ENCODE measurements at regions not wholly inside any gene's neighbourhood (a gene's known extent, or its start where the extent isn't known, plus 50 kb on each side); places are given as distances from the start of the nearest gene placed in this dataset.

DNA sequence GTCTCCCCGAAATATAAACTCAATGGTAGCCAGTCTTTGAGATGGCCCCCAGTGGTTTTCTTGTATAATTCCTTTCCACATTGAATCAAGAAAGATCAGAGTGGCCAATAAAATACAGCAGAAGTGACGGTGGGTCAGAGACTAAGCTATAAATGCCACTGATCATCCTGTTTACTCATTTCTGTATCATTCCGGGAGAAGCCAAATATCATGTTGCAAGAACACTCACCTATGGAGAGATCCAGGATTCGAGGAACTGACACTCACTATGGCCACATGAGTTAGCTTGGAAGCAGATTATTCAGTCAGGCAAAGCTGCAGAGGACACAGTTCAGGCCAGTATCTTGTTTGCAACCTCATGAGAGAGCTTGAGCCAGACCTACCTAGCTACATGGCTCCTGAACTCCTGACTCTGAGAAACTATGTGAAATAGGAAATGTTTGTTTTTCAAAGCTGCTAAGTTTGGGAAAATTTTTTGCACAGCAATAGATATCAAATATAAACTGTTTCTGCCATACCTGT is 132.4 kb upstream of the ADGRF1 start:
- TF ChIP-seq POLR2AphosphoS5 (IDR thresholded peaks at IDR 0.05) (no peak), EP300 (IDR thresholded peaks at IDR 0.05) (no peak)
- TF ChIP-seq, protein P1, sequence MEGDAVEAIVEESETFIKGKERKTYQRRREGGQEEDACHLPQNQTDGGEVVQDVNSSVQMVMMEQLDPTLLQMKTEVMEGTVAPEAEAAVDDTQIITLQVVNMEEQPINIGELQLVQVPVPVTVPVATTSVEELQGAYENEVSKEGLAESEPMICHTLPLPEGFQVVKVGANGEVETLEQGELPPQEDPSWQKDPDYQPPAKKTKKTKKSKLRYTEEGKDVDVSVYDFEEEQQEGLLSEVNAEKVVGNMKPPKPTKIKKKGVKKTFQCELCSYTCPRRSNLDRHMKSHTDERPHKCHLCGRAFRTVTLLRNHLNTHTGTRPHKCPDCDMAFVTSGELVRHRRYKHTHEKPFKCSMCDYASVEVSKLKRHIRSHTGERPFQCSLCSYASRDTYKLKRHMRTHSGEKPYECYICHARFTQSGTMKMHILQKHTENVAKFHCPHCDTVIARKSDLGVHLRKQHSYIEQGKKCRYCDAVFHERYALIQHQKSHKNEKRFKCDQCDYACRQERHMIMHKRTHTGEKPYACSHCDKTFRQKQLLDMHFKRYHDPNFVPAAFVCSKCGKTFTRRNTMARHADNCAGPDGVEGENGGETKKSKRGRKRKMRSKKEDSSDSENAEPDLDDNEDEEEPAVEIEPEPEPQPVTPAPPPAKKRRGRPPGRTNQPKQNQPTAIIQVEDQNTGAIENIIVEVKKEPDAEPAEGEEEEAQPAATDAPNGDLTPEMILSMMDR (IDR thresholded peaks at IDR 0.05) = no peak
